C4-2B (cell line): ENCODE measurements at regions not wholly inside any gene's neighbourhood (a gene's known extent, or its start where the extent isn't known, plus 50 kb on each side); places are given as distances from the start of the nearest gene placed in this dataset.

Experiments used
- ZFX ChIP-seq: fragments of 450-650 bp; IDR thresholded peaks from 2 replicates; pipeline ENCODE4 v1.6.1; 2017
- TF ChIP-seq, protein P1 (sequence below): fragments of 450-650 bp; conservative IDR thresholded peaks from 2 replicates; pipeline ENCODE4 v1.5.1; 2017; ENCODE audit warnings: mild to moderate bottlenecking

DNA sequence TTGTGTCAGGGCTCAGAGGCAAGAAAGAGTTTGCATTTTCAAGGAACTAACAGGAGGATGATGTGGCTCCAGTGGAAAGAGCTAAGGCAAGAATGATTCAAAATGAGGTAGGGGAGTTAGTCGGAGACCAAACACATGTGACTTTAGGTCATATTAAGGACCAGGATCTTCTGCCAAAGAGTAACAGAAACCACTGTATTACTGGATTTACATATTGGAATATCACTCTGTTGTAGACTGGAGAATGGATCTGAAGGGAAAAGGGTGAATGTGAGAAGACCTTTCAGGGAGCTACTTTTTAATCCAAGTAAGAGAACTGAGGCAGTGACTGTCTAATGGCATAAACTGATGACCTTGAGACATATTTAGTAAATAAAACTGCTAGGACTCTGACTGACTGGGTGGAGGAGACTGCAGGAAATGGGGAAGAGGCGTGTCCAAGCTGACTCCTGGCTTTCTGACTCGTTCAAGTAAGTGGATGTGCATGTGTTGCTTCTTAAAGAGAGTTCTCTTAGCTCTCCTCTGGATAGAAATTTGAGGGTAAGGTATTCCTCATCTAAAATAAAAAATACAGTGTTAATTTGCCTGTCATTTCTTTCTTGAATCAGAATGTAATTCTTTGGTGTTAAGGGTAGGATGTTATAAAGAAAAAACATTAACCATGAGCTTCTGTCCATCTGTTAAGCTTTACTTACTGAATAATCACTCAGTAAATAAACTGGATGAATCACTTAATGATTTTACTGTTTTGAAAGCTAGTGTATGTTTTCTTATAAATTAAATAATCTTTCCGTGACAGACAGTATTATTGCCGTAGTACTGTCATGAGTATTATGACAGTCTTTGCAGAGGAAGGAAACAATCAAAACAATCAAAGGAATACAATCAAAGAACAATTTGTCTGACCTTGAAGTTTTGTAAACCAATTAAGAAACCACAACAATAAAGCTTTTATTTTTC, 58.3 kb upstream of the CFAP20DC start:
- TF ChIP-seq, protein P1, sequence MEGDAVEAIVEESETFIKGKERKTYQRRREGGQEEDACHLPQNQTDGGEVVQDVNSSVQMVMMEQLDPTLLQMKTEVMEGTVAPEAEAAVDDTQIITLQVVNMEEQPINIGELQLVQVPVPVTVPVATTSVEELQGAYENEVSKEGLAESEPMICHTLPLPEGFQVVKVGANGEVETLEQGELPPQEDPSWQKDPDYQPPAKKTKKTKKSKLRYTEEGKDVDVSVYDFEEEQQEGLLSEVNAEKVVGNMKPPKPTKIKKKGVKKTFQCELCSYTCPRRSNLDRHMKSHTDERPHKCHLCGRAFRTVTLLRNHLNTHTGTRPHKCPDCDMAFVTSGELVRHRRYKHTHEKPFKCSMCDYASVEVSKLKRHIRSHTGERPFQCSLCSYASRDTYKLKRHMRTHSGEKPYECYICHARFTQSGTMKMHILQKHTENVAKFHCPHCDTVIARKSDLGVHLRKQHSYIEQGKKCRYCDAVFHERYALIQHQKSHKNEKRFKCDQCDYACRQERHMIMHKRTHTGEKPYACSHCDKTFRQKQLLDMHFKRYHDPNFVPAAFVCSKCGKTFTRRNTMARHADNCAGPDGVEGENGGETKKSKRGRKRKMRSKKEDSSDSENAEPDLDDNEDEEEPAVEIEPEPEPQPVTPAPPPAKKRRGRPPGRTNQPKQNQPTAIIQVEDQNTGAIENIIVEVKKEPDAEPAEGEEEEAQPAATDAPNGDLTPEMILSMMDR, result no peak
- no peak for TF ChIP-seq ZFX
